ENCODE measurements at regions not wholly inside any gene's neighbourhood (a gene's known extent, or its start where the extent isn't known, plus 50 kb on each side); places are given as distances from the start of the nearest gene placed in this dataset.
A peak's percentile ranks its signal among the peaks of the same experiment; 100 is the strongest.
"Not testable (repeated sequence)": the region's sequence is repeated elsewhere in the genome, so short reads cannot be mapped to it uniquely, and the experiment has no call there.

DNA sequence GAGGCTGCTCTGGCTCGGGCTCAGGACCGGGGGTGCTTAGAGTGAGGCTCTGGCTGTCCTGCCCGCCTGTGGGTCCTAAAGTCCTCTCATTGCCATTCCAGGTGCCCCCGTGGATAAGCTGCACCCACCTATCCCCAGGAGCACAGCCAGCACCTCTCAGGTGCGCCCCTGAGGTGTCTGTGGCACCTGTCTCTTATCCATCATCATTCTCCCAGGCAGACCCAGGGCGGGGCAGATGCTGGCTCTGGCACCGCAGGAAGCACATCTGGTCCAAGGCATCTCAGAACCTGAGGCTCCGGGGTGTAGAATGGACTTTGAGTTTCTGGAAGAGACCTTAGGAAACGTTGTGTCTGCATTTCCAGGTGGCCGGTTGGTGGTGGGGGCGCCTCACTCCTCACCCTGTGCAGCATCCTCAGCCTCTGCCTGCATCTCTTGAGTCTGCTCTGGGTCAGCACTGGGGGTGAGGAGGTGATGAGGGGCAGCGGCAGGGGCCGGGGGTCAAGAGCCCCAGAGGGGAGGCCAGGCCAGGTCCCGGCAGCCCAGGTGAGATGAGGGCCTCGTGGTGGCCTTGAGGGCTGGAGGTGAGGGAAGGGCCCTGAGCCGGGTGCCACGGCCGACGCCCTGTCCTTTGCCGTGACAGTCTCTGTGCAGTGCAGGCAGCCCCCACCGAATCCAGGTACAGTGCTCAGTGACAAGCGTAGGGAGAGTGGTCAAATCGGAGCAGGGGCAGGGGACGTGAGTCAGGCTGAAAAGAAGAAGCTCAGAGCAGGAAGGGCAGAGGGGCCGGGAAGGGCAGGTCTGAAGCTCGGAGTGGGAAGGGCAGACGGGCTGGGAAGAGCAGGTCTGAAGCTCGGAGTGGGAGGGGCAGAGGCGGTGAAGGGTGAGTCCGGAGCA lies 173.5 kb downstream of the NPIPB11 start:
- DNase-seq: no peak

DNA sequence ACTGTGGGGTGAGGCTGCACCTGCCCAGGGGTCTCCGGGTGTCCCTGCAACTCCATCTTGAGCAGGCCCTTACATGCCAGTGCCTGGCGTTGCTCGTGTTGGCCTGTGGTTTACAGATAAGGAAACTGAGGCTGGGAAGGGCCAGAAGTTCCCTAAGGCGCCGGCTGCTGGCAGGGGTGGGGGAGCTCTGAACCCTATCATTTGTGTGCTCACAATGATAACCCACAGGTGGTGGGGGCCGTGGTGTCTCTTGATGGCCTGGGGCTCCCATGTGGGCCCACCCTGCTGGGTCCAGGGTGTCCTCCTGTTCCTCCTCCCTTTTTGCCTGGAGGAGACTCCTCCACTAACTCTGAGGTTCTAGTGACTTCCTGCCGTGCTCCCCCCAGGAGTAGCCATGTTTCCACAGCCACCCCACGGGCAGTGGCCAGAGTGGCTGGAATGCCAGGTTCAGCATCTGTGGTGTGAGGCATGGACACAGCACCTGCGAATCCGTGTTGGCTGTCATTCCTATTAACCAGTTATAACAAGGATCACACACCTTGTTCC lies 174.3 kb downstream of the NPIPB11 start:
- DNase-seq: not testable (repeated sequence)

DNA sequence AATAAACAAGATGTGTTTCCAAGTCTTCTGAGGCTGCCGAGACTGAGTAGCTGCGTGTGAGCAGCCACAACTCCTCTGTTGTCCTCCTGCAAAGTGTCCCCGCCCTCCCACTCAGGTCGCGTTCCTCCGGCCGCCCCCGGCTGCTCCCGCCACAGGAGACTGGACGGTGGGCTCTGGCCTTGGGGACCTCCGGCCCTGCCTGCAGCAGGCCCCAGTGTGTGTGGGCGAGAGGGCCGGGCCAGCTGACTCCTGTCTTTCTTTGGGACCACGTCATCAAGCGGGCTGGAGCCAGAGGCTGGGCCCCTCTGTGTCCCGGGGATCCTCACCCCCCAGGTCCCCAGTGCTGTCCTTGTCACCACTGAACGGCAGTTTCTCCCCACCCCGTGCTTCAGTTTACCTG lies 175.3 kb downstream of the NPIPB11 start:
- DNase-seq: no peak

DNA sequence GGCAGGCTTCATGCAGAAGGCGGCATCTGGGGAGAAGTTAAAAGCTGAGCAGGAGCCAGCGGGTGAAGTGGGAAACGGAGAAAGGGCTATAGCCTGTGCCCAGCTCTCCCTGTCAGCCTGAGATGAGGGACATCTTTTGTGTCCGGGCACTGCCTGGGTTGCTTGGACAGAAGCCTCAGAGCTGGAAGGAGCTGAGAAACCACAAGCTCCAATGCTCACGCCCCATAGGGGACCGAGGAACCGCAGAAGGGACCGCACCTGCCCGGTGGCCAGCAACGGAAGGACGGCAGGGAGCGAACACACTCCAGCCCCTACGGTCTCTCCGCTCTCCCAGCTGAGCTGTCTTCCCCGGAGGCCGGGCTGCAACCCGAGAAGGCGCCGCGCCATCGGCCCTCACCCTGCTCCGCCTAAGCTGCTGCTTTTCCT lies 175.8 kb downstream of the NPIPB11 start:
- no peak for DNase-seq

DNA sequence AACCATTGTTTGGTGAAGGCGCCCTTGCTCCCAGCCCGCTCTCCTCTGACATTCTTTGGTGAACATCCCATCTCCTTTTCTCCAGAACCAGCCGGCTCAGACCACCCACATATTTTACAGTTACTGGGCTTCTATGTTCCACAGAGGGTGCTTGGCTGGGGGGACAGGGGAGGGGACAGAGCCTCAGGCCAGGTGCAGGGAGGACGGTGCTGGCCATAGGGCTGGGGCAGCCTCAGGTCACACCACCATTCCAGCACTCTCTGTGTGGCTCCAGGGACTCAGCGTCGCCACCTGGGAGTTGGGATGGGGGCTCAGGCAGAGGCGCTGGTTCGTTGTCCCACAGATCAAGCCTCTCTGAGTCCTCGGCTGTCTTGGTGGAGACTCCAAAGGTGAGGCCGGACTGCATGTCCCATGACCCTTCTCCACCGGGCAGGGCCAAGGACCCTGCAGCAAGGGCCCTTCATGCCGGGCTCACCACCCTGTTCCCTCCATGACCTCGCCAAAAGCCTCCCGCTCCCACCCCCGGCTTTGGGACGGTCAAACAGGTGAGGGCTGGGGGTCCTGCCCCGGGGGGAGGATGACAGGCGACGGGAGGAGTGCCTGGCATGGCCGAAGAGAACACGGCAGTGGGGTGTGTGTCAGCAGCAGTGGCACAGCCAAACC lies 176.4 kb downstream of the NPIPB11 start:
- not testable (repeated sequence) for DNase-seq

DNA sequence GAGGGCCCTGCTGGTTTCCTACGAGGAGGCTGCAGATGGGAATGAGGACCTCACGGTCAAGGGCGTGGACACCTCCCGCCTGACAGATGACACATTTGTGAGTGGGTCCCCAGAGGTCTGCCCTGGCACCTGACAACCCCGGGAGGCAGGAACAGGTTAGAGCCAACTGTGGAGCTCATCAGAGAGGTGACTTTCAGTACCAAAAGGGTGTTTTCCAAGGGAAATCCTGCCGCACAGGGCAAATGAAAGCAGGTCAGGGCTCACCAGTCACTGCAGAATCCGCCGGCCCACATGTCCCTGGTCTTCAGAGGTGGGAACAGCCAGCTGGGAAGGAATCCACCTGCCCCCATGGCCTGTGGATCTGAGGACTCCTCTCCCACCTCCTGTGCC lies 176.9 kb downstream of the NPIPB11 start:
- DNase-seq: not testable (repeated sequence)

DNA sequence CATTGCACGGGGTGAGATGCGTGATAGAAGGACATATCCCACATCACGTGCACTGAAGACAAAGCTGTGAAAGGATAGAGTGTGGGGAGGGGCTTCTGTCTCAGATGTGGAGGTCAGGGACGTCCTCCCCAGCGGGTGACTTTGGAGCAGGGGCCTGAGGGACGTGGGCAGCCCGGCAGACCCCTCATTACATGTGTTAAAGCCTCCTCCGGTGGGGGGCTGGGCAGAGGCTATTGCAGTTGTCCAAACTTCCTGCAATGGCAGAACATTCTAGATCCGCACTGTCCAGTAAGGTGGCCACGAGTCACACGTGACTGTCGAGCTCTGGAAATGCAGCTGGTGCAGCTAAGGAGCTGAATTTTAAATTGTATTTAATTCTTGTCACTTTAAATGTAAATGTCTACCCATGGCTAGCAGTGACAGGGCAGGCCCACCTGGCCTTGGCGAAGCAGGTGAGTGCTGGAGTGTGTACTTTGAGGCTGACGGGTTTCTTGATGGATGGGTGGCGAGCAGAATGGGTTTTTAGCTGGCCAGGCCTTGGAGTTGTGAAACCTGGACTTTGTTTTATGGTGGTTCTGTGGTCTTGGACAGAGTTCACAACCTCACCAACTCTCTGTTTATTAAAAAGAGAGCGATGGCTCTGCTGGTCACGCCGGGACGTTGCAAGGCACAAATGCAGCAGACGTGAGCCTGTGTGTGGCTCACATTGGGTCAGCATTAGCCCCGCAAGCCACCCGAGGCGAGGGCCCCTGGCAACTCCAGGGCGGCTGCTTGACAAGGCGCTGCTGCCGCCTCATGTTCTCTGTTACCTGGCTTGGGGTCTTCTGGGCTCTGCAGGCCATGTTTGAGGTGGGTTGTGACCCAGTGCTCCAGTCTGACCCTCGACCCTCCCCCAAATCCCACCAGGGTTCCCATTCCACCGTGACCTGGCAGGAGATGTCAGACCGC lies 177.6 kb downstream of the NPIPB11 start:
- DNase-seq: not testable (repeated sequence)

DNA sequence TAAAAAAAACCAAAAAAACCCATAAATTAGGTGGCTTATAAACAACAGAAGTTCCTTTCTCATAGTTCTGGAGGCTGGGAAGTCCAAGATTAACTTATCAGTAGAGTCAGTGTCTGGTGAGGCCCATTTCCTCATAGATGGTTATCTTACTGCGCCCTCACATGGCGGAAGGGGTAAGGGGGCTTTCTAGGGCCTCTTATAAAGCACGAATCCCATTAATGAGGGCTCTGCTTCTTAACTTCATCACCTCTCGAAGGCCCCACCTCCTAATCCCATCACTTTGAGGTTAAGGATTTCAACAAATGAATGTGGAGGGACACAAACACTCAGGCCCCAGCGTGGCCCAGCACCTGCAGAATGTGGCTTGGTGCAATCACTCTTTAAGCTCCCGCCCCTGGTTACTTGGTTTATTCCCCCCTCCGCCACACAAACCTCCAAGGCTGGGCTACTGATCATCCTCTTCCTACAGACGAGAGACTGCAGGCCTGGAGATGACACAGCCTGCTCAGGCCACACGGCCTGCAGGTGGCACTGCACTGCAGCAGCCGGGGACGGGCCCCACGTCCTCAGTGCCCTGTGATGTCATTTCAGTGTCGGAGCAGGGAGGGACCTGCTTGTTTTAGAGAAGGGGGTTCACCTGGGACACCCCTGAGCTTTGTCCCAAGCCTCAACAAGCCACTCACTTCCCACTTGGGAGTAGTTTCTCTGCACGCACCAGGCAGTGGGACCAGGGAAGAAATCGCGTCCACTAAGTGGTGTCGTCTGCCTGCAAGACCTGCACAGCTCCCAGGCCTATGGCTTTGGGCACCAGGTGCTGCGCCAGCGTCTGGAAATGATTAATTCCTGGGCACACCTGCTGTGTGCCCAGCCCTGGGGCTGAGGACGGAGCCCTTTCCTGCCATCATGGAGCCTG lies 178.5 kb downstream of the NPIPB11 start:
- peak; percentile 60 to 74 for DNase-seq

DNA sequence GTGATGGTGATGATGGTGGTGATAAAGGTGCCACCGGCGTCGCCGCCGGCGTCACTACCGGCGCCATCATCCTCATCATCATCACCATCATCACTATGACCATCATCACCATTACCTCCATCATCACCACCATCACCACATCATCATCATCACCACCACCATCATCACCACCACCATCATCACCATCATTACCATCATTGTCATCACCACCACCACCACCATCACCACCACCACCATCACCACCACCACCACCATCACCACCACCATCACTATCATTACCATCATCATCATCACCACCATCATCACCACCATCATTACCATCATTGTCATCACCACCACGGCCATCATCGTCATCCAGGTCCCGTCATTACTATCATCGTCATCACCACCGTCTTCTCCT lies 179.7 kb downstream of the NPIPB11 start:
- no peak for DNase-seq

DNA sequence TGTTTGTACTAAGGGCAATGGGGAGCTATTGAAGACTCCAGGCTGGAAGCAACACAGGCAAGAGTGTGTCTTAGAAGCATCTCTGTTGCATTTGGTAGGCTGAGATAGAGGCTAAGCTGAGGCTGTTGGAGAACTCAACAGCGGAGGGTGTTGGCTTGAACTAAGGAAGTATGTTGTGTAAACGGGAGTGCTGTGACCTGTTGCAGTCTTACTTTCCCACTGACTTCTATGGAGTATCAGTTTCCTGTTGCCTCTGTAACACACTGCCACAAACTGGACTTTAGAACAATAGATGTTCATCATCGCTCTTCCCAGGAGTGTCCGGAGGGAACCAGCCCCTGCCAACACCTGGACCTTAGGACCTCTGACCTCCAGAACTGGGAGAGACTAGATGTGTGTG lies 181.8 kb downstream of the NPIPB11 start:
- DNase-seq: not testable (repeated sequence)

DNA sequence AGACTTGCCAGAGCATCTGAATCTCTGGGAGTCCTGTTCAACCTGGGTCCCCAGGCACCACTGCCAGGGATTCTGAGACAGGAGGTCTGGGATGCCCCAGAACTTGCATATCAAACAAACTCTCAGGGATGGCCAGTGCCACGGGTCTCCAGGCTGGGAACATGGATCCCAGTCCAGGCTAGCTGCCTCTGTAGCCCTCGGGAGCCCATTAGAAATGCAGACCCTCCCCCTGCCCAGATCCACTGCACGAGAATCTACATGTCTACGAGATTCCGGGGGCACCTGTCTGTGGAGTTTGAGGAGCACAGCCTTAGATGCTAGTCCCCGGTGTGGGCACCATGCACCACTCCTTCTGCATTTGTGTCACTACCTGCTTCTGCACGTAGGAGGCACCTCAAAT lies 183.9 kb downstream of the NPIPB11 start:
- not testable (repeated sequence) for DNase-seq

DNA sequence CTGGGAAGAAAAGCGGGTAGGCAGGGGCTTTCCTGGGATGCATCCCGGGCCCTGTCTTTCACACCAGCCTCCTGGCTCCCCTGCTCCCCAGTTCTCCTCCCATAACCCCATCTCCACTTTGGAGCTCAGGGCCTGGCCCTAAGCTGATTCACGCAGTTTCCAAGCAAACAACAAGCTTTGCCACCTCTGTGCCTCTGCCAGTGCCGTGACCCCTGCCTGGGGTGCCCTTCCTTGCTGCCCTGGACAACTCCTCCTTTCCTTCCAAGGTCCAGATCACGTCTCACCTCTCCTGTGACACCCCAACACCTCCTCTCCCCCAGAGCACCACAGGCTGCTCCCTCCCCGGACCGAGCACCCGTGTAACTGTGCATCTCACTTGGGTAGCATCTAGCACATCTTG lies 184.5 kb downstream of the NPIPB11 start:
- DNase-seq: not testable (repeated sequence)

DNA sequence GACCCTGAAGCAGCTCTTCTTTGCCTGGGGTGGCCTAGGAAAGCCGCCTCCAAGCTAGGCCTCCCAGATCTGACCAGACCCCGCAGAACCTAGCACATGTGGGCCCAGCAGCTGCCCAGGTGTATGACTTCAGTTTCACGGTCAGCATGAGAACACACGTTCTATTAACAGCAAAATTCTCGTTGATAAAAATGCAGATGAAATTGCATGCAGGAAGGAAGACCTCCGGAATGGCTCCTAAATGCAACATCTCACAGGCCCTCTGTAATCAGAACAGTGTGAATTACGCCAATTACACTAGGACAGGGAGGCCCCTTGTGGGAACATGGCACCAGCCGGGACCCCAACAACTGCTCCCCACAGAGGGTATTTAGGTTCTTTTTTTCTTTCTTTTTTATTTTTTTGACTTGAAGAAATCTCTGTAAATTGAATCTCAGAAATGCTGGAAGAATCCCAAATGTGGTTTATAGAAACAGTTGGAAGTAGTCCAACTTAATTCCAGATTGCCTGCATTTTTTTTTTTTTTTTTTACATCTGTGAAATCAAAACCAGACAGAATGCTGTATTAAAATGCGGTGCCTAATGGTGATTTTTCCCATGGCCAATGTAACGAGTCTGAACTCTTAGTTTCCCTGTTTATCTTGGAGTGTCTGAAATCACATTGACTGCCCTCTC lies 185.1 kb downstream of the NPIPB11 start:
- not testable (repeated sequence) for DNase-seq

DNA sequence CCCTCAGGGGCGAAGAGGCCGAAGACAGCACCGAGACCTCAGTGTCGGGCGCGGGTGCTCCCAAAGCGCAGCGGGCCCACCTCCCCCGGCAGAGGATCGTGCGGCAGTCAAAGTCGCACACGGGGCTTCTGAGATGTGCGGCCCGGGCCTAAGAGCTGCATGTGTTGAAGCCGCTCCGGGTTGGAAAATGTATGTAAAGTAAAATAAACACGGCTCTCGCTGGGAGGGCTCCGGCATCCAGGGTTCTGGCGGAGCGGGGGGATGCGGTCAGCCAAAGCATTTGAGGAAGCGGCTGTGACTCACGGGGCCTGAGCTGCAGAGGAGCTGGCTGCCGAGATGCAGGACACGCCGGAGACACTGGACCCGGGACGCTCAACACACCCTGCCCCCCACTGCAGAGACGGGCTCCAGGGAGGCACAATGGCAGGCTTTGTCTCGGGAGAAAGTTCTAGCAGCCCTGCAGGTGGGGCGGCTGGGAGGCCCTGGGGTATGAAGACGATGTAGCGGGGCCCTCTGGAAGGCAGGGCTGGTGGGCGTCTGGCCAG lies 185.8 kb downstream of the NPIPB11 start:
- DNase-seq: not testable (repeated sequence)

DNA sequence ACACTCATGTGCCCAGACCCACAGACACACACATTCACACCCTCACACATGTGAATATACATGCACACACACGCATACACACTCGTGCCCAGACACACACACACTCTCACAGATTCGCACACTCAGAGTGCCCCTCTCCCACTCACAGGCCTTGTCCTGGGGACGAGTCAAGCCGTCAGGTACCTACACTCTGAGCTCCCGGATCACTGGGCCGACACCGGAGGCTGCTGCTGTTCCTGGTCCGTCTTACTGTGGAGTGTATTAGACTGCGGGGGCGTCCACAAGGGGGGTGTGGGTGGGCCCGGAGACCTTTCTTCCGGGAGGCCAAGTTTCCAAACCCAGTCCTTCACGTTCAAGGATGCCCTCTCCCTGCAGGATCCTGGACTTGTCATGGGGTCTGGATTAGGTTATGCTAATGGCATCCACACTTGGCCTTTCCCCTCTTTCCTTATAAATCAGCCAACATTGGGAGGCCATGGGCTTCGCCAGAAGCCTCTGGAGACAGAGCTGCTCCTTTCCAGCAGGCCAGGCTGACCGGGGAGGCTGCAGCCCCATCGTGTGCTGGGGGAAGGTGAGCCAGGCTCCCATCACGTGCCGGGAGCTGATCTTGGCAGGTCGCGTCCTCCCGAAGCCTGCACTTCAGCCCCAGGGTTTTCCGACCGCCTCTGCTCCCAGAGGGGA lies 186.4 kb downstream of the NPIPB11 start:
- DNase-seq: not testable (repeated sequence)

DNA sequence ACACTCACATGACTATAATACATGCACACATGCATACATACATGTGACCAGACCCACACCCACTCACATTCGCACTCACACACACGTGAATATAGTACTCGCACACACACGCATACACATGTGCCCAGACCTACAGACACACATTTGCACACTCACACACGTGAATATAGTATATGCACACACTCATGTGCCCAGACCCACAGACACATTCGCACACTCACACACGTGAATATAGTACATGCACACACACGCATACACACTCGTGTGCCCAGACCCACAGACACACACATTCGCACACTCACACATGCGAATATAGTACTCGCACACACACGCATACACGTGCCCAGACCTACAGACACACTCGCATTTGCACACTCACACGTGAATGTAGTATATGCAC lies 186.9 kb downstream of the NPIPB11 start:
- DNase-seq: not testable (repeated sequence)

DNA sequence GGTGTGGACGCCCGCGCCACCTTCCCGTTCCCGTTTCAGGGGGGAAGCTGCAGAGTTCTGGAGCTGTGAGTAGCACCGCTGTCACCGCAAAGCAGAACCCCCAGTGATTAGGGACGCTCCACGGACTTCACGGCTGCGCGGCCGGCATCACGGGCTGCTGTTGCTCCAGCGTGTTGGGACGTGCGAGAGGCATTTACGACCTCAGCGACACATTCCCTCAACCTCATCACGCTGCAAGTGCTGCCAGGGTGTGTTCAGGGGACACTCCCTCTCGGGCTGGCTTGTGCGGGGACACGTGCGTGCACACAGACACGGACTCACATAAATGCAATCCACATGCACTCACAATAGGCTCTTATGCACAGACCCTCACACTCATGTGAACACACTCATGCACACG lies 187.9 kb downstream of the NPIPB11 start:
- not testable (repeated sequence) for DNase-seq

DNA sequence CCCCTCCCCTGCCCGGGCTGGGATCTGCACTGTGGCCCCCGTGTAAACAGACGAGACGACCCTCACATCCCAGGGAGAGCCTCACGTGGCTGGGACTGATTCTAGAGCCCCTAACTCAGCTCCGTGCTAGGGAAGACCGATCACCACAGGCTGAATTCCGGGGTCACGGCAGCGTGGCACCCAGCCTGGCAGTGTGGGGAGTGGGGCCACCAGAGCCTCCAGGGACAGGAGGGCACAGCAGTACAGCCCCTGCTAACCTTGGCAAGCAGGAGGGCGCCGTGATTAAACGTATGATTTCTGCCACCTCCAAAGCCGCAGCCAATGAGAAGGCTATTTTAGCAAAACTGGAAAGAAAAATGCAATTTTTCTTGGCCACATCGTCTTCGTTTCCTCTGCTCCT lies 188.3 kb downstream of the NPIPB11 start:
- not testable (repeated sequence) for DNase-seq

DNA sequence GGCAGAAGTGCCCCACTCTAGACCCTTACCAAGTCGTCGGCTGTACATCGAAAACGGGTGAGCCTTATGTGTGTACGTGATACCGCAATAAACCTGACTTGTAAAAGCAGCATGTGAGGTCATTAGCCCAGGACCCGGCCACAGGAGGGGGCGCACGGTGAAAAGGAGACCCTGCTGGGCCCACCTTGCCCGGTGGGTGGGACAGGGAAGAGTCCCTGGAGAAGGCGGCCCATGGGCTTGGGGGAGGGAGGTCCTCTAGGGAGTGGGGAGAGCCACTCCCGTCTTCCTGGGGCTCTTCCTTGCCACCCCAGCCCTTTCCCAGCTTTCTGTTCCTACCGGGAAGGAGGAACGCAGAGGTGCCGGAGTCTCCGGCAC lies 188.8 kb downstream of the NPIPB11 start:
- DNase-seq: not testable (repeated sequence)
